Pancreas (tissue), 10 donors: ENCODE measurements at regions not wholly inside any gene's neighbourhood (a gene's known extent, or its start where the extent isn't known, plus 50 kb on each side); places are given as distances from the start of the nearest gene placed in this dataset.

Experiments used
- ATAC-seq, 4 donors: fragments of 200-7000 bp; cut with Tn5 transposase; one replicate each; pipeline versions ENCODE4 v1.8.0 to v1.9.1; 2020; ENCODE audit warnings: mild to moderate bottlenecking in 4 of 4, moderate library complexity in 4 of 4
- DNase-seq, 6 donors: peaks; one replicate each; pipeline ENCODE4 v3.0.0-alpha.2; 2020
- FAIRE-seq: peaks from 2 replicates; lab custom pipeline; 2012; peaks lifted over from hg19 to GRCh38; lab: Jason Lieb, UNC
- H3K27ac ChIP-seq, 4 donors: fragments of 200-600 bp; sonication (generic); 1 replicate in 3 of 4; 2 replicates in 1 of 4; pipeline versions ENCODE4 v1.5.0 to v1.8.0; 2020
- H3K27me3 ChIP-seq, 4 donors: fragments of 200-600 bp; one replicate each; pipeline ENCODE4 v1.8.0; 2021
- H3K36me3 ChIP-seq, 3 donors: fragments of 200-600 bp; sonication (generic) in 1 of 3; one replicate each; pipeline versions ENCODE4 v1.5.0 to v1.8.0; 2020 to 2021
- H3K4me1 ChIP-seq, 3 donors: fragments of 200-600 bp; one replicate each; pipeline ENCODE4 v1.8.0; 2021
- H3K4me3 ChIP-seq, 4 donors: fragments of 200-600 bp; sonication (generic) in 2 of 4; one replicate each; pipeline versions ENCODE4 v1.5.0 to v1.8.0; 2020 to 2021
- H3K9me3 ChIP-seq, 4 donors: fragments of 200-600 bp; one replicate each; pipeline ENCODE4 v1.8.0; 2021
- CTCF ChIP-seq, 4 donors: fragments of 200-600 bp; sonication (generic) in 3 of 4; IDR thresholded peaks; one replicate each; pipeline versions ENCODE4 v1.5.0 to v1.8.0; 2021; ENCODE audit warnings: antibody characterized with exemption in 4 of 4
- WGBS, 2 donors: extraction: QIAGEN DNeasy Blood & Tissue Kit; methylation state at CpG; one replicate each; pipeline ENCODE4 v1.1.7; 2013; 5-methylcytosine and 5-hydroxymethylcytosine counted together
- intact Hi-C, 3 donors: fragments of 100-400 bp; cut with DNase I; formaldehyde crosslinking; loops; one replicate each; pipeline versions ENCODE4 v1.11.1 to v1.14.2; 2022
- donor health status: healthy with polysubstance abuse.
- donor health status: DM: no; HTN: no; CAD: no; lungs with moderate emphysema.
- donor health status: DM: no; HTN: no; CAD: no.
- donor health status: control.
- donor health status: control.
- donor health status: Bipolar disorder and iron deficiency.
- donor health status: DM: yes; HTN: yes; CAD: no.
- donor health status: DM: no; HTN: no; CAD: no.
- donor health status: DM: no; HTN: no; CAD: no.
- donor health status: DM: yes; HTN: yes; CAD: no.

GRCh38 chr2:37836711-37837110 lies 88.4 kb upstream of the RMDN2 start:
- ATAC-seq (no peak), DNase-seq (no peak), FAIRE-seq (no peak)
- Histone ChIP-seq H3K4me1 (no peaks in the 10 kb centered on the region), H3K36me3 (no peaks in the 10 kb centered on the region), H3K9me3 (no peaks in the 10 kb centered on the region), H3K27ac (no peak overlapping the region), H3K27me3 (no peaks in the 10 kb centered on the region), H3K4me3 (no peak overlapping the region)
- 75 to 89% methylated on average over 6 of the region's 6 CpGs for WGBS, 2 donors
- intact Hi-C loops: loop anchor here in 1 of 3 donors (10.0 kb wide), 1 partner anchor 422 kb away; no protein-coding TSS in a partner anchor
- no peak for TF ChIP-seq CTCF (IDR thresholded peaks at IDR 0.05)

DNA sequence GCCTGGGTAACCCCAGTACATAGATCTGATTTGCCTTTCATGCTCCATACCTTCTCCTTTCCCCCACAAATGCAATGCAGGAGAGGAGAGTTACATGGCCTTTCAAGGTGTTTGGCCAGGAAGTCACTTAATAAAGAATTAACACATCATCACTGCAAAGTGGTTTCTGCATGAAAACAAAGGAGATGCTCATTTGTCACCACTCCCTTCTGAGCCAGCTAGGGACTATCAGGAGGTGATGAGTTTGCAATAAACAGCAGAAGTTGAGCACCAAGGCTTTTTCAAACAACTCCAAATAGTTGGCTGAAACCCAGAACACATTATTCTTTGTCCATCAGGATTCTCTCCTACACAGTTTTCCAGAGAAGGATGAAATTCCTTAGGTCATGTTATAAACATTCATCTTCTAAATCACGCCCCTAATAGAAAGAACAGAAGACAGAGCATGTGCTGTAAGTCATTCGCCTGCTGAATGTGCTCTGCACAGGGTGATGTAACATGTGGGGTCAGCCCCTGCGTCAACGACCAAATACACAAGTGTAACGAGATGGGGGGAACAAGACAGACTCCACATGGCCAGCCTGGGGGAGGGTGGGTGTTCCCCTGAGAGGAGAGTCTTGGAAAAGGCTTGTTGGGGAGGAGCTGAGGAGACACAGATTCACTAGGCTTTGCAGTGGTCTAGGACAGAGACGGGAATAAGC lies 87.3 kb upstream of the RMDN2 start:
- H3K27me3 ChIP-seq: no peaks in the 10 kb centered on the region
- ATAC-seq: peak in 3 of 4 donors; percentile 45 to 54 (median 53)
- intact Hi-C loops: loop anchor here in 1 of 3 donors (10.0 kb wide), 1 partner anchor 423 kb away; no protein-coding TSS in a partner anchor
- DNase-seq: peak in 1 of 6 donors; percentile 23
- FAIRE-seq: no peak
- WGBS, 2 donors: 65% methylated on average over 6 of the region's 6 CpGs
- no peak for TF ChIP-seq CTCF (IDR thresholded peaks at IDR 0.05)
- no peak overlapping the region for H3K4me3 ChIP-seq
- H3K4me1 ChIP-seq: no peaks in the 10 kb centered on the region
- no peaks in the 10 kb centered on the region for H3K9me3 ChIP-seq
- H3K27ac ChIP-seq: no peak overlapping the region
- no peaks in the 10 kb centered on the region for H3K36me3 ChIP-seq

DNA sequence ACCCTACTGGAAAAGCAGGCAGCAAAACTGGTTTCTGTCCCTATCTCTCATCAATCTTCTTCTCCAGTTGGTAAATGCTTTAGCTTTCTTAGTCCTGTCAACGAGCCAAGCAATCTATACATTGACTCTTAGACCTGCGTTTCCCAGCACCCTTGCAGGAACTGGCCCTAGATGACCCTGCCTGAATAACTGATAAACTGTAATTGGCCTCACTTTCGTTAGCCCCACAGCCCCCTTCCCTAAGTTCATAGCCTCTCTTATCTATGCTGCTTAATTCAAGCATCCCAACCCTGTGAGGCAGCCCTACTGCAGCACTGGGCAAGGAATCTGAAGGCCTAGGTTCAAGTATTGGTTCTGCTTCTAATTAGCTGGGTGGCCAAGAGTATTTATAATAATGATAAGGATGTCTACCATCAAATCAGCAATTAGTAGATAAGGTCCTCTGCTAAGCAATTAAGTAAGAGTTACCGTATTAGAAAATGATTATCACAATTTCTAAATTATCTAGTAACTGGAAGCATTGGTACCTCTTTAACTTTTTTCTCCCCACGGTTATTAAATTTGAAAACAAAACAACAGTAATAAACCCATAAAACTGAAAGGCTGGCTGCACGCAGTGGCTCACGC lies 86.4 kb upstream of the RMDN2 start:
- 72 to 75% methylated on average over 7 of the region's 7 CpGs for WGBS, 2 donors
- no peak overlapping the region for H3K4me3 ChIP-seq
- TF ChIP-seq CTCF (IDR thresholded peaks at IDR 0.05): no peak
- H3K9me3 ChIP-seq: no peaks in the 10 kb centered on the region
- intact Hi-C loops: loop anchor here in 1 of 3 donors (10.0 kb wide), 1 partner anchor 424 kb away; no protein-coding TSS in a partner anchor
- no peaks in the 10 kb centered on the region for H3K27me3 ChIP-seq
- FAIRE-seq: no peak
- H3K27ac ChIP-seq: no peak overlapping the region
- no peaks in the 10 kb centered on the region for H3K36me3 ChIP-seq
- no peak for DNase-seq
- no peaks in the 10 kb centered on the region for H3K4me1 ChIP-seq
- ATAC-seq: no peak

GRCh38 chr2:37839991-37840390 lies 85.1 kb upstream of the RMDN2 start:
- no peak for TF ChIP-seq CTCF (IDR thresholded peaks at IDR 0.05)
- WGBS, 2 donors: 46 to 60% methylated on average over 3 of the region's 3 CpGs
- DNase-seq (no peak), ATAC-seq (no peak), FAIRE-seq (no peak)
- Histone ChIP-seq H3K9me3 (no peaks in the 10 kb centered on the region), H3K27ac (no peak overlapping the region), H3K4me3 (no peak overlapping the region), H3K27me3 (no peaks in the 10 kb centered on the region), H3K4me1 (no peaks in the 10 kb centered on the region), H3K36me3 (no peaks in the 10 kb centered on the region)
- intact Hi-C loops: loop anchor here in 1 of 3 donors (10.0 kb wide), 1 partner anchor 425 kb away; no protein-coding TSS in a partner anchor
